ENCODE measurements at regions not wholly inside any gene's neighbourhood (a gene's known extent, or its start where the extent isn't known, plus 50 kb on each side); places are given as distances from the start of the nearest gene placed in this dataset.

GRCh38 chr1:185393205-185393604 lies 76.2 kb upstream of the IVNS1ABP start:
- Histone ChIP-seq H3K4me1 (ENCODE audit: low read length) (no peaks in the 10 kb centered on the region), H4K20me1 (ENCODE audit: insufficient read depth, low read length) (no peaks in the 10 kb centered on the region), H3K27ac (ENCODE audit: low read length) (no peak overlapping the region), H2AFZ (ENCODE audit: low read length) (no peak overlapping the region), H3K9me3 (replicated peaks; ENCODE audit: insufficient read depth, low read length) (no peaks in the 10 kb centered on the region), H3K4me2 (ENCODE audit: low read depth, low read length) (no peak overlapping the region), H3F3A (ENCODE audit: insufficient read depth, low read length) (no peaks in the 10 kb centered on the region), H3K27me3 (replicated peaks; ENCODE audit: insufficient read depth, low read length) (no peaks in the 10 kb centered on the region), H3K9ac (ENCODE audit: low read length) (no peak overlapping the region), H3K36me3 (replicated peaks; ENCODE audit: insufficient read depth, low read length) (no peaks in the 10 kb centered on the region), H3K4me3 (ENCODE audit: low read length) (no peak overlapping the region), H3K79me2 (ENCODE audit: low read length) (no peaks in the 10 kb centered on the region), H3K9me2 (replicated peaks; ENCODE audit: insufficient read depth, low read length) (no peaks in the 10 kb centered on the region)
- DNase-seq: no peak
- TF ChIP-seq CTCF (IDR thresholded peaks at IDR 0.05; ENCODE audit: low read length) (no peak), EZH2phosphoT487 (IDR thresholded peaks at IDR 0.05; ENCODE audit: low read length) (no peak), EZH2 (optimal IDR thresholded peaks at IDR 0.05; ENCODE audit: low read depth, low read length) (no peak)

- H3K4me2 ChIP-seq (ENCODE audit: low read depth, low read length): no peak overlapping the region
- TF ChIP-seq CTCF (IDR thresholded peaks at IDR 0.05; ENCODE audit: low read length) (no peak), EZH2phosphoT487 (IDR thresholded peaks at IDR 0.05; ENCODE audit: low read length) (no peak), EZH2 (optimal IDR thresholded peaks at IDR 0.05; ENCODE audit: low read depth, low read length) (no peak)
- no peaks in the 10 kb centered on the region for H3K4me1 ChIP-seq (ENCODE audit: low read length)
- no peak for DNase-seq
- no peak overlapping the region for H3K27ac ChIP-seq (ENCODE audit: low read length)
- H3K9ac ChIP-seq (ENCODE audit: low read length): no peak overlapping the region
- H3K9me3 ChIP-seq (replicated peaks; ENCODE audit: insufficient read depth, low read length): no peaks in the 10 kb centered on the region
- H2AFZ ChIP-seq (ENCODE audit: low read length): no peak overlapping the region
- H3F3A ChIP-seq (ENCODE audit: insufficient read depth, low read length): no peaks in the 10 kb centered on the region
- no peaks in the 10 kb centered on the region for H3K27me3 ChIP-seq (replicated peaks; ENCODE audit: insufficient read depth, low read length)
- no peaks in the 10 kb centered on the region for H4K20me1 ChIP-seq (ENCODE audit: insufficient read depth, low read length)
- H3K79me2 ChIP-seq (ENCODE audit: low read length): no peaks in the 10 kb centered on the region
- no peaks in the 10 kb centered on the region for H3K9me2 ChIP-seq (replicated peaks; ENCODE audit: insufficient read depth, low read length)
- no peaks in the 10 kb centered on the region for H3K36me3 ChIP-seq (replicated peaks; ENCODE audit: insufficient read depth, low read length)
- no peak overlapping the region for H3K4me3 ChIP-seq (ENCODE audit: low read length)
Measured at GRCh38 chr1:185388815-185389214, 71.8 kb upstream of the IVNS1ABP start.

- Histone ChIP-seq H3K4me3 (ENCODE audit: low read length) (no peak overlapping the region), H3K27ac (ENCODE audit: low read length) (no peak overlapping the region), H3K9ac (ENCODE audit: low read length) (no peak overlapping the region), H3K4me2 (ENCODE audit: low read depth, low read length) (no peak overlapping the region), H3K79me2 (ENCODE audit: low read length) (no peaks in the 10 kb centered on the region), H3K4me1 (ENCODE audit: low read length) (no peaks in the 10 kb centered on the region), H3K9me2 (replicated peaks; ENCODE audit: insufficient read depth, low read length) (no peaks in the 10 kb centered on the region), H2AFZ (ENCODE audit: low read length) (no peak overlapping the region), H4K20me1 (ENCODE audit: insufficient read depth, low read length) (no peaks in the 10 kb centered on the region), H3K36me3 (replicated peaks; ENCODE audit: insufficient read depth, low read length) (no peaks in the 10 kb centered on the region), H3K27me3 (replicated peaks; ENCODE audit: insufficient read depth, low read length) (no peaks in the 10 kb centered on the region), H3K9me3 (replicated peaks; ENCODE audit: insufficient read depth, low read length) (no peaks in the 10 kb centered on the region), H3F3A (ENCODE audit: insufficient read depth, low read length) (no peaks in the 10 kb centered on the region)
- no peak for DNase-seq
- TF ChIP-seq EZH2 (optimal IDR thresholded peaks at IDR 0.05; ENCODE audit: low read depth, low read length): no peak
- TF ChIP-seq CTCF (IDR thresholded peaks at IDR 0.05; ENCODE audit: low read length): no peak
- TF ChIP-seq EZH2phosphoT487 (IDR thresholded peaks at IDR 0.05; ENCODE audit: low read length): no peak
Measured at GRCh38 chr1:185388346-185388745, 71.3 kb upstream of the IVNS1ABP start.
